GM19468 (cell line): ENCODE measurements at regions not wholly inside any gene's neighbourhood (a gene's known extent, or its start where the extent isn't known, plus 50 kb on each side); places are given as distances from the start of the nearest gene placed in this dataset.

Experiments
- ATAC-seq: cut with Tn5 transposase; IDR thresholded peaks from one replicate; pipeline ENCODE4 v1.9.1; 2021; ENCODE audit warnings: mild to moderate bottlenecking, moderate library complexity, moderate number of reproducible peaks; ENCODE audit not compliant: unreplicated experiment; ENCODE audit errors: extremely low read depth

GRCh38 chr6:106918115-106918514 is 56.4 kb downstream of the CD24 start:
- no peak for ATAC-seq

DNA sequence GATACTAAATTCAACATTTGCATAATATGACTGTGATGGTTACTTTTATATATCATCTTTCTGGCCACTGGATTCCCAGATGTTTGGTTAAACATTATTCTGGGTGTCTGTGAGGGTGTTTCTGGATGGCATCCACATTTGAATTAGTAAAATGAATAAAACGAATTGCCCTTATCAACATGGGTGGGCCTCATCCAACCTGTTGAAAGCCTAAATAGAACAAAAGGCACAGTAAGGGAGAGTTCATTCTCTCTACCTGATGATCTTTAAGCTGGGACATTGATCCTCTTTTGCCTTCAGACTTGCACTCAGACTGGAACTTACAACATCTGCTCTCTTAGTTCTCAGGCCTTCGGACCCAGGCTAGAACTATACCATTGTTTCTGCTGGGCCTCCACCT is 57.6 kb downstream of the CD24 start:
- ATAC-seq, result no peak

GRCh38 chr6:106913676-106914280 is 60.8 kb downstream of the CD24 start:
- ATAC-seq, result no peak

- no peak for ATAC-seq
Measured at GRCh38 chr6:106913111-106913510, 61.4 kb downstream of the CD24 start.

GRCh38 chr6:106912091-106912490 is 62.4 kb downstream of the CD24 start:
- no peak for ATAC-seq

- ATAC-seq, result no peak
Measured at GRCh38 chr6:106910999-106911949, 63.3 kb downstream of the CD24 start.

- no peak for ATAC-seq
Measured at GRCh38 chr6:106908386-106908840, 66.1 kb downstream of the CD24 start.

DNA sequence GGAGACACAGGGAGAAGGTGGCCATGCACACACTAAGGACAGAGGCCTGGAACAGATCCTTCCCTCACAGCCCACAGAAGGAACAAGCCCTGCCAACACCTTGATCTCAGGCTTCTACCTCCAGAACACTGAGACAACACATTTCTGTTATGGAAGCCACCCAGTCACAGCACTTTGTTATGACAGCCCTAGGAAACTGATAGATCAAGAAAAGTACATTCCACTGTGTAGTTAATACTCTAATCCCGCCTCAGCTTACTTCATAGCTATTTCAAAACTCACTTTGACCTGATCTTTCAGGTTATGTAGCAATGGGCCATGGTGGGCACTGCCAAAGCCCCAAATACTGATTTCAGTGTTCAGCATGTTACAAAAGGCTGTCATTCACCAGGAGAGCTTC is 66.8 kb downstream of the CD24 start:
- no peak for ATAC-seq

DNA sequence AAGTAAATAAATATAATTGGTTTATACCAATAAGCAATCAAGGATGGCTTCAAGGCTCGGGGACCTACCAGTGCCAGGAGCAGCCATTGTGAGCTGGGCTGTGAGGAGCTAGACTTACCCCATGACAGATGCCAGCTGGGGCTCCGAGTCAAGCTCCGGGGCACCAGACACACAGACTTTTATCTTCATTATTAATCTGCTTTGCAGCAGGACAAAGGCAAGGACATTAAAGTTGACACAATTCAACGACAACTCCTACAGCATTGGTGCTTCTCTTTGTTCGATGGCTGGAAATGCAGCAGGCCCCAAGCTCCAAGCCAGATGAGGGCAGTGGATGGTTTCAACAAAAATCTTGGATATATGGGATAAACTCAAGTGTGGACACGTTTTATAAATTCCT is 68.3 kb downstream of the CD24 start:
- ATAC-seq, result no peak

GRCh38 chr6:106903299-106903698 is 71.2 kb downstream of the CD24 start:
- no peak for ATAC-seq

DNA sequence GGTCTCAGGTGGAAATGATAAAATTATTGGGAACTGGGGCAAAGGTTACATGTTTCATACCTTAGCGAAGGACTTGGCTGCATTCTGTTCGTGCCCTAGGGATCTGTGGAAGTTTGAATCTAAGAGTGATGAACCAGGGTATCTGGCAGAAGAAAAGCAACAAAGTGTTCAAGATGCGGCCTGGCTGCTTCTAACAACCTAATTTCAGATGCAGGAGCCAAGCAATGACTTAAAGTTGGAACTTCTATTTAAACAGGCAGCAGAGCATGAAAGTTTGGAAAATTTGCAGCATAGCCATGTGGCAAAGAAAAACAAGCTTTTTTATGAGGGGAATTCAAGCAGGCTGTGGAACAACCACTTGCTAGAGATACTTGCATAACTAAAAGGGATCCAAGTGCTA is 73.5 kb downstream of the CD24 start:
- no peak for ATAC-seq

DNA sequence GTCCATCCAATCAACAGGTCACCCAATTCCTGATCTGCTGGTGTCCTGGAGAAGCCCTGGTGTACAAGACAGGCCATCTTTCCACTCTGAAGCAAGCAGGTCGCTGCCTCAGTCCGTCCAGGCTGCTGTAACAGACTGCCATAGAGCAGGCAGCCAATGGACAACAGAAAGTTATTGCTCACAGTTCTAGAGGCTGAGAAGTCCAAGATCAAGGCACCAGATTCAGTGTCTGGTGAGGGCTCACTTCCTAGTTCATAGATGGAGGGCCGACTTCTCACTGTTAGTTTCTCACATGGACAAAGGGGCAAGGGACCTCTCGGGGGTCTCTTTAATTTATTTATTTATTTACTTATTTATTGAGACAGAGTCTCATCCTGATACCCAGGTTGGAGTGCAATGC is 74.8 kb downstream of the CD24 start:
- no peak for ATAC-seq

DNA sequence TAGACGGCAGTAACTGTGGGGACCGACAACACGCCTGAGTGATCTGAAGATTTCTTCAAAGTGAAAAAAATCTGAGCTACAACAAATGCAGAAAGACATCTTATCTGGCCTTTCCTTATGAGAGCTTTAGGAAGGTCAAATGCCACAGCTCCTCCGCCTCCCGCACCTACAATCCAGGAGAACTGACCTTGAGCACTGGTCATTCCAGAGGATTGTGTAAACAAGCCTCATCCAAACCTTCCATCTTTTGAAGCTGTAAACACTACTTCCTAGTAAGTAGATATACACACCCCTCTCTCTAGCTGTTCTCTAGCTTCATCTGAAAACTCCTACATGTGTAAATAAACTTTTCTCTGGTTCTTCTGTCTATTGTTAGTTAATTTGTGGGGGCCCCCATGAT is 76.9 kb downstream of the CD24 start:
- ATAC-seq, result no peak

GRCh38 chr6:106895703-106896040 is 78.9 kb downstream of the CD24 start:
- no peak for ATAC-seq

DNA sequence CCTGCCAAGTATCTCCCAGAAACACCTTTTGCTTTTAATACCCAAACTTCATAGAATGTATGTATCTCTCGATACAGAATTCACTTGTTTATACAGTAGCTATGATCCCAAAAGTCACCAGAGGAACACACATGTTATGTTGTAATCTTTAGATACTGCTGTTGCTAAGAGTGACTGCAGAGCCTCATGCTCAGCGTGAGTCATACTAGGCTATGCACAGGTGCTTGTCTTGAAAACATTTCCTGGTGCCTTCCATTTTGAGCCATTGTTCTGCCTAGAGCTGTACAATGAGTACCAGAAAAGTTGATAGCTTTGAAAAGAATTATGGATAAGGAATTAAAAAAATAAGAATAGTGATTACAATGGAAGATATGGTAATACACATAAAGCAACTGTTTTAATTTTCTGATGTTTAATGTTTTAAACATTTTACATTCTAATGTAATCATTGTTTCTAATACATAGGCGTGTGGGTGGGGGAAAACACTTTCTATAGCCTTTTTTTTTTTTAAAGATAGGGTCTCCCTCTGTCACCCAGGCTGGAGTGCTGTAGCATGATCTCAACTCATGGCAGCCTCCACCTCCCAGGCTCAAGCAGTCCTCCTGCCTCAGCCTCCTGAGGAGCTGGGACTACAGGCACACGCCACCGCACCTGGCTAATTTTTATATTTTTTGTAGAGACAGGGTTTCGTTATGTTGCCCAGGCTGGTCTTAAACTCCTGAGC is 79.4 kb downstream of the CD24 start:
- no peak for ATAC-seq

DNA sequence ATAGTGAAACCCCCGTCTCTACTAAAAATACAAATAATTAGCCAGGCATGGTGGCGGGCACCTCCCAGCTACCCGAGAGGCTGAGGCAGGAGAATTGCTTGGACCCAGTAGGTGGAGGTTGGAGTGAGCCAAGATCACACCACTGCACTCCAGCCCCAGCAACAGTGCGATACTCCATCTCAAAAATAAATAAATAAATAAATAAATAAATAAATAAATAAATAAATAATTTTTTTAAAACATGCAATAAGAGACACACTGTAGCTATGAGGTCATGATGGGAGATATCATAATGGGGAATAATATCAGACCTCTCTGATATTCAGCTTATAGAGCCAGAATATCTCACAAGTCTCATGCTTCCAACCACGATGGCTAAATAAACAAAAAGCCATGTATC is 82.3 kb downstream of the CD24 start:
- ATAC-seq, result no peak

DNA sequence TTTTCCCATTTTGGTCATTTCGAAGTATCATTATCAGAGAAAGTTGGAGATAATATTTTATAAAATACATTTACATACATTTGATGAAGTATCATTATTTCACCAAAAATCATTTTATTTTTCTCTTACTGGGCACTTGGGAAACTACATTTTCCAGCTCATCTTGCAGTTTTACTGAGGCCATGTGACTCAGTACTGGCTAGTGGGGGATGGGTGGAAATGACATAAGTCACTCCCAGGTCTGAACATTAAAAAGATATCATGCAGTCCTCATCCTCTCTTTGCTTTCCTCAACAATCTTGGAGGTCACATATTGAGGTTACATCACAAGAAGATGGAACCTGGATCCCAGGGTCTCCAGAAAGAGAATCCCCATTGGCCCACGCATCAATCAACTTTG is 84.1 kb downstream of the CD24 start:
- no peak for ATAC-seq

GRCh38 chr6:106889692-106890091 is 84.8 kb downstream of the CD24 start:
- ATAC-seq, result no peak

DNA sequence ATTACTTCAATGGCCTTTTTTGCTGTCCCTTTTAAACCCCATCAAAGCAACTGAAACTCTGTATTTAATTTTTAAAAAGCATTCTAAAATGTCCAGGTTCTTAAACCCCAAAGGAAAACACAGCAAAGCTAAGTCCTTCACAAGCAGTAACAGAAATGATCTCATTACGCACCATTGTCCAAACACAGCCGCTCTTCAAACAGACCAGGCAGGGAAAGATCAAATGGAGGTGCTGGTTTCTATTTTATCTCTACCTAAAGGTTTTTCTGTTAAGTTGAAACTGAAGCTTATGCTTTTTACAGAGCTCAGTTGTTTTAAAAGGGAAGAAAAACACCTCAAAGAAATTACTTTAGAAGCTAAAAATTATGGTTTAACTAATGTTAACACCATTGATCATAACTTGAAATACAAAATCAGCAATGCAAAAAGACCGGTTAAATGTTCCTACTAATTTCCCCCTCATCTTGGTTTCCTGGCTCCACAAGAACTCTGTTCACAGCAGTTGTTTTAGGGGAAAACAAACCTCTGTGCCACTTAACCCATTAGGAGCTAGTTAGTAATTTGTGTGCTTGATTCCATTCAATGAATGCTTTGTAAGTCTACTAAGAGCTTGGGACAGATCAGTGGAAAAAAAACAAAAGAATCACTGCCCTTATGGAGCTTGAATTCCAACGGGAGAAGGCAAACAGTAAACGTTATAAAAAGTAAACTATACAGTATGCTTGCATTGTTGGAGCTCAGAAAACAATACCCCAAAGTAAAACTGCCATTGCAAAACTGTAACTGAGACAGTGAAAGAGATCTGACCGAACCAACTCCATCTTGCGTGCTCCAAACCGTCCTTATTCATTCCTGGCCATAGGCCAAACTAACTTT is 87.4 kb downstream of the CD24 start:
- no peak for ATAC-seq
